Activated T-cell treated with anti-CD3 and anti-CD28 coated beads, Interleukin-2, amount 50 U/mL, for 4 hours (primary cell): ENCODE measurements at regions not wholly inside any gene's neighbourhood (a gene's known extent, or its start where the extent isn't known, plus 50 kb on each side); places are given as distances from the start of the nearest gene placed in this dataset.
"Not testable (repeated sequence)": the region's sequence is repeated elsewhere in the genome, so short reads cannot be mapped to it uniquely, and the experiment has no call there.

Experiments used
- ATAC-seq, 2 donors: fragments of 200-7000 bp; cut with Tn5 transposase; one replicate each; pipeline ENCODE4 v1.10.0; 2021
- DNase-seq: peaks from one replicate; pipeline ENCODE4 v3.0.0-alpha.2; 2020
- H3K27me3 Mint-ChIP-seq: one replicate; pipeline ENCODE4 v1.8.0; 2021; ENCODE audit warnings: low read depth, mixed read lengths
- H3K36me3 Mint-ChIP-seq: one replicate; pipeline ENCODE4 v1.8.0; 2022; ENCODE audit warnings: mixed read lengths; ENCODE audit not compliant: insufficient read depth
- H3K4me1 Mint-ChIP-seq: one replicate; pipeline ENCODE4 v1.8.0; 2021; ENCODE audit warnings: low read depth, mixed read lengths
- H3K4me3 Mint-ChIP-seq: one replicate; pipeline ENCODE4 v1.8.0; 2021; ENCODE audit warnings: mild to moderate bottlenecking, moderate library complexity, mixed read lengths
- H3K9me3 Mint-ChIP-seq: one replicate; pipeline ENCODE4 v1.8.0; 2021; ENCODE audit warnings: mixed read lengths

GRCh38 chr7:115557296-115557695 lies 473.3 kb downstream of the TFEC start:
- H3K4me3 Mint-ChIP-seq, result not testable (repeated sequence)

DNA sequence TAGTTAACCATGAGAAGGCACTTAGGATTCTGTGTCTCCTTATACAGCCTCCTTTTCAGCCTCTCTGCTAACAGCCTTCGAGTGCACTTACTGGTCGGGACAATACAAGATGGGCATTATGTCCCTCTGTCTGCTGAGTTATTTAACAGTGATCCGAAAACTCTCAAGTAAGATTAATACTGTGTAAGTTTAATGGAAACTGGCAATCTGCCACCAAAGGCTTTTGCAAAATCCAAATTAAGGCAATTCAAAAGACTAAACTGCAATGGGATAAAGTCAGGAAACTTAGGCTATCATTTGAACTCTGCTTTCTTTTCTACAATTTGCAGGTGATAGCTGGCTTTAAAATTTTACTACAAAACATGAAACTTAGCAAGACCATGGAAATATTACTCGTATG lies 477.8 kb downstream of the TFEC start:
- Mint-ChIP-seq H3K9me3 (no peaks in the 10 kb centered on the region), H3K36me3 (no peaks in the 10 kb centered on the region), H3K4me3 (no peak overlapping the region), H3K4me1 (no peaks in the 10 kb centered on the region), H3K27me3 (no peaks in the 10 kb centered on the region)
- ATAC-seq, result no peak
- DNase-seq, result no peak

More at GRCh38 chr7:115557296-115557695, 473.3 kb downstream of the TFEC start:
- not testable (repeated sequence) for ATAC-seq, H3K4me1 Mint-ChIP-seq, H3K36me3 Mint-ChIP-seq, H3K9me3 Mint-ChIP-seq, DNase-seq, H3K27me3 Mint-ChIP-seq

DNA sequence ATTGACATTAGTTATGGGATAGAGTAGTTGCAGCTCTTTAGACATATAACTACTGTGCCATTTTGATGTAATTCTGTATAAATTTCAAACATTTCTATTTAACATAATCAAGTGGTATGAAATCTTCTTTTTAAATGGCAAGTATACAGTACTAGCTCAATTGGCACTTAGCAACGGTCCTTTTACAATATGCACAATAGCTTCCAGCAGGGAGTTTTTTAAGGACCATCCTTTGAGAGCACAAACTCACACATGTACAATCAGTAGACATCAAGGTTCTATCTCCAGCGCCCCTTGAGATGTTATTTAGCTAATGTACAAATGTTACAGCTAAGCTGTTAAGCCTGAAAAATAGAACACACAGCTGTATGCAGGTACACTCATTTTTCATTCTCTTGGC lies 480.7 kb downstream of the TFEC start:
- no peaks in the 10 kb centered on the region for H3K9me3 Mint-ChIP-seq
- H3K27me3 Mint-ChIP-seq, result no peaks in the 10 kb centered on the region
- ATAC-seq (no peak), DNase-seq (no peak)
- no peaks in the 10 kb centered on the region for H3K4me1 Mint-ChIP-seq
- no peaks in the 10 kb centered on the region for H3K36me3 Mint-ChIP-seq
- H3K4me3 Mint-ChIP-seq, result no peak overlapping the region

DNA sequence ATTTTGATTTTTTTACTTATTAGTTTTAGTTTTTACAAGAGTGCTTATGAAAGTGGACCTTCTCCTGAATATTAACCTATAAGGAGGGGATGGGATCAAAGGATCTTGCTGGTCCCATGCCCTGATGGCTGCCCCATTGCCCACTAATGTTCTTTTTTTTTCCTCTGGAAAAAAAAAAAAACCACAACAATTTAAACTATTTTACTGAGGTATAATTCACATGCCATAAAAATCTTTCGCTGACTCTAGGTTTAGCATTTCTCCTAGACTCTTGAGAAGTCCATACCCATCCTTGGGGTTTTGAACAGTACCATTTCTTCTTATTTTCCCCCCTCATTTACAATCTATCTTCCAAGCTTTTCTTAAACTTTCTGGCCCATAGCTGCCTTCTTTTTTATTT lies 481.8 kb downstream of the TFEC start:
- H3K36me3 Mint-ChIP-seq, result no peaks in the 10 kb centered on the region
- peaks cover 2% of the 10 kb centered on the region for H3K27me3 Mint-ChIP-seq
- no peak for DNase-seq
- H3K9me3 Mint-ChIP-seq, result no peaks in the 10 kb centered on the region
- H3K4me3 Mint-ChIP-seq, result no peak overlapping the region
- no peak for ATAC-seq
- H3K4me1 Mint-ChIP-seq, result no peaks in the 10 kb centered on the region

- Mint-ChIP-seq H3K27me3 (peaks cover 2% of the 10 kb centered on the region), H3K9me3 (no peaks in the 10 kb centered on the region), H3K4me3 (no peak overlapping the region), H3K36me3 (no peaks in the 10 kb centered on the region), H3K4me1 (no peaks in the 10 kb centered on the region)
- DNase-seq, result no peak
- no peak for ATAC-seq
These were observed 483.8 kb downstream of the TFEC start for GRCh38 chr7:115546790-115547189.

DNA sequence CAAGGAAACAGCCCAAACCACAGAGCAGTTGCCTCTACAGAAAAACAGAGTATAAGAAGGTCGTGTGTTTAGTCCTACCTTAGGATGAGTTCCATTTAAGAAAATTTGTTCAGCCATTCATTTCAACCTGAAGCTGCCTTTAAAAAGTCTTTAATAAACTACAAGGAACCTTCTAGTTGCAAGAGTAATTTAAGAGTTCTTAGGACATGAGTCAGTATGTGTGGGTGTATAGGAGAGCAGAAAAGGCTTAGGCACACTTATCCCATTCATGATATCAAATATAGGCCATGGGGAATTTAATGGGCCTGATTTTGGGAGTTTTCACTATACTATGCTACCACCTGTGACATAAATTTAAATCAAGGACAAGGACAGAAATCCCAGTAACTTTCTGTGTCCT lies 496.8 kb downstream of the TFEC start:
- ATAC-seq, result no peak
- Mint-ChIP-seq H3K27me3 (peaks cover 2% of the 10 kb centered on the region), H3K9me3 (no peaks in the 10 kb centered on the region), H3K4me3 (no peak overlapping the region), H3K4me1 (no peaks in the 10 kb centered on the region), H3K36me3 (no peaks in the 10 kb centered on the region)
- no peak for DNase-seq

- H3K9me3 Mint-ChIP-seq, result peaks cover 4% of the 10 kb centered on the region
- ATAC-seq (no peak), DNase-seq (no peak)
- no peaks in the 10 kb centered on the region for H3K27me3 Mint-ChIP-seq
- no peaks in the 10 kb centered on the region for H3K36me3 Mint-ChIP-seq
- H3K4me3 Mint-ChIP-seq, result no peak overlapping the region
- H3K4me1 Mint-ChIP-seq, result no peaks in the 10 kb centered on the region
These were observed 504.3 kb downstream of the TFEC start for GRCh38 chr7:115526278-115526677.

- DNase-seq, result no peak
- no peak for ATAC-seq
- H3K4me1 Mint-ChIP-seq, result no peaks in the 10 kb centered on the region
- no peaks in the 10 kb centered on the region for H3K36me3 Mint-ChIP-seq
- peaks cover 4% of the 10 kb centered on the region for H3K9me3 Mint-ChIP-seq
- no peaks in the 10 kb centered on the region for H3K27me3 Mint-ChIP-seq
- H3K4me3 Mint-ChIP-seq, result no peak overlapping the region
These were observed 508.4 kb downstream of the TFEC start for GRCh38 chr7:115522174-115522573.

- no peak for DNase-seq
- no peak for ATAC-seq
- Mint-ChIP-seq H3K36me3 (no peaks in the 10 kb centered on the region), H3K27me3 (no peaks in the 10 kb centered on the region), H3K9me3 (no peaks in the 10 kb centered on the region), H3K4me3 (no peak overlapping the region), H3K4me1 (no peaks in the 10 kb centered on the region)
These were observed 514.2 kb downstream of the TFEC start for GRCh38 chr7:115516341-115516740.

DNA sequence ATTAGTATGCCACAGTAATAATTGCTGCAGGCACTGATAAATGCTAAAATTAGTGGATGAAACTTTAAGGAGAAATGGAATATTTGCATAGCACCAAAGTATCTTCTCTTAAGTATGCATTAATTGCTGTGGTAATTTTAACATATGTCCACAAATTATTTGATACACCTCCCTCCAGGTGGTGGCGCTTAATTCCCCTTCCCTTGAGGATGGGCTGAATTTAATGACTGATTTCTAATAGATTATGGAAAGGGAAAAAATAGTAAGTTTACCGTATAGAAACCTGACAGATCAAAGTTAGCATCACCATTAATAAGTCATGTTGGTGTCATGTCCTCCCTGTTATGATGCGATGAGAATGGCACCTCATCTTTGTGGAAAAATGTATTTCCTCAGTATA lies 519.2 kb downstream of the TFEC start:
- peaks cover 3% of the 10 kb centered on the region for H3K27me3 Mint-ChIP-seq
- no peaks in the 10 kb centered on the region for H3K4me1 Mint-ChIP-seq
- H3K9me3 Mint-ChIP-seq, result no peaks in the 10 kb centered on the region
- DNase-seq (no peak), ATAC-seq (no peak)
- no peak overlapping the region for H3K4me3 Mint-ChIP-seq
- no peaks in the 10 kb centered on the region for H3K36me3 Mint-ChIP-seq

- no peaks in the 10 kb centered on the region for H3K4me1 Mint-ChIP-seq
- no peak overlapping the region for H3K4me3 Mint-ChIP-seq
- no peak for ATAC-seq
- H3K36me3 Mint-ChIP-seq, result no peaks in the 10 kb centered on the region
- H3K9me3 Mint-ChIP-seq, result no peaks in the 10 kb centered on the region
- peaks cover 3% of the 10 kb centered on the region for H3K27me3 Mint-ChIP-seq
- no peak for DNase-seq
These were observed 525.4 kb downstream of the TFEC start for GRCh38 chr7:115505136-115505535.

GRCh38 chr7:115499956-115500355 lies 530.6 kb downstream of the TFEC start:
- H3K4me1 Mint-ChIP-seq, result no peaks in the 10 kb centered on the region
- no peaks in the 10 kb centered on the region for H3K9me3 Mint-ChIP-seq
- H3K36me3 Mint-ChIP-seq, result no peaks in the 10 kb centered on the region
- DNase-seq (no peak), ATAC-seq (no peak)
- H3K27me3 Mint-ChIP-seq, result peaks cover 7% of the 10 kb centered on the region
- H3K4me3 Mint-ChIP-seq, result no peak overlapping the region

DNA sequence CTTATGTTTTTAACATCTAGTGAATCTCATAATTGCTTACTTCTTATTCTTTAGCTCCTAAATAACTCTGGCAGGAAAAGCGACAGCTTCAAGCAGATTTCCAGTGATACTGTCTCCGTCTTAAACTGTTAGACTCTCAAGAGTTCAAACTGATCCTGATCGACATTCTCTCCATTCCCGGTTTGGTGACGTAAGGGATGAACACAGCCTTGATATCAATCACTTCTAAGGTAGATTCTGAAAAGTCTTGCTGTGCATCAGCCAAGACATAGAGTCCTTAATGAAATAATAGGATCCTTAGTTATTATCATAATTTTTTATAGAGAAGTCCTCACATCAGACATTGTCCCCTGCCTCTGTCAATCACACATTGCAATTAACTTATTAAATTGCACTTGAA lies 534.6 kb downstream of the TFEC start:
- ATAC-seq (no peak), DNase-seq (no peak)
- no peaks in the 10 kb centered on the region for H3K4me1 Mint-ChIP-seq
- H3K36me3 Mint-ChIP-seq, result no peaks in the 10 kb centered on the region
- H3K4me3 Mint-ChIP-seq, result no peak overlapping the region
- peaks cover 7% of the 10 kb centered on the region for H3K27me3 Mint-ChIP-seq
- H3K9me3 Mint-ChIP-seq, result no peaks in the 10 kb centered on the region

- no peak overlapping the region for H3K4me3 Mint-ChIP-seq
- H3K36me3 Mint-ChIP-seq, result no peaks in the 10 kb centered on the region
- no peaks in the 10 kb centered on the region for H3K9me3 Mint-ChIP-seq
- peaks cover 7% of the 10 kb centered on the region for H3K27me3 Mint-ChIP-seq
- no peaks in the 10 kb centered on the region for H3K4me1 Mint-ChIP-seq
- DNase-seq, result no peak
- no peak for ATAC-seq
These were observed 535.9 kb downstream of the TFEC start for GRCh38 chr7:115494529-115495147.

DNA sequence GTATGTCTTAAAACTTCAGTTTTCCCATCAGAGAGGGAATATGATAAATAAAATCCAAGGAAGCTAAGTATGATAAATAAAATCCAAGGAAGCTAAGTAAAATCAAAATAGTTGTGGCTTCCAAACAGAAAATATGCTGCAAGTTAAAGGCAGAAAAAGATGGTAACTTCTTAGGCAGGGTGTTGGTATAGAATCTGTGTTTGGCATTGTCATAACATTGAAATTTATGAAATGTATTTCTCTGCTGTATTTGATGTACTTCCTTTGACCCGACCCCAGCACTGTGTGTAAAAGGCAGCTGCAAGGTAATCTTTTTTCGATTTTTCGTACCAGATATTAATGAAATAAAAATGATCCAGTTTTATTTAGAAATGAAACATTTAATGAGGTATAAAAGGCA lies 537.2 kb downstream of the TFEC start:
- DNase-seq (no peak), ATAC-seq (no peak)
- peaks cover 7% of the 10 kb centered on the region for H3K27me3 Mint-ChIP-seq
- no peaks in the 10 kb centered on the region for H3K9me3 Mint-ChIP-seq
- H3K4me3 Mint-ChIP-seq, result no peak overlapping the region
- H3K36me3 Mint-ChIP-seq, result no peaks in the 10 kb centered on the region
- H3K4me1 Mint-ChIP-seq, result no peaks in the 10 kb centered on the region
